GM23338 (cell line): ENCODE measurements at regions not wholly inside any gene's neighbourhood (a gene's known extent, or its start where the extent isn't known, plus 50 kb on each side); places are given as distances from the start of the nearest gene placed in this dataset.

Experiments
- CREB1 ChIP-seq: fragments of 250-450 bp; sonication (Bioruptor Pico); IDR thresholded peaks from 2 replicates; pipeline ENCODE4 v1.5.0; 2020; ENCODE audit warnings: low read depth, mild to moderate bottlenecking, moderate library complexity
- CTCF ChIP-seq, 2 experiments: fragments of 200-600 bp in 1 of 2; sonication (generic) in 1 of 2; conservative IDR thresholded peaks; 2 replicates each; pipeline versions ENCODE4 v1.5.1 to v1.6.1; 2016 to 2017; ENCODE audit warnings: antibody characterized with exemption in 2 of 2, low read depth in 2 of 2, mild to moderate bottlenecking in 2 of 2, moderate library complexity in 1 of 2
- EZH2 ChIP-seq: fragments of 200-600 bp; sonication (generic); IDR thresholded peaks from one replicate; pipeline ENCODE4 v1.8.0; 2017; ENCODE audit warnings: antibody characterized with exemption, mild to moderate bottlenecking, low read depth; ENCODE audit not compliant: unreplicated experiment
- EZH2phosphoT487 ChIP-seq: fragments of 200-600 bp; sonication (generic); IDR thresholded peaks from one replicate; pipeline ENCODE4 v1.8.1; 2018; ENCODE audit warnings: antibody characterized with exemption; ENCODE audit not compliant: unreplicated experiment
- JUNB ChIP-seq: IDR thresholded peaks from one replicate; pipeline ENCODE4 v1.6.1; 2016; ENCODE audit warnings: antibody characterized with exemption; ENCODE audit not compliant: unreplicated experiment
- POLR2AphosphoS5 ChIP-seq: IDR thresholded peaks from 2 replicates; pipeline ENCODE4 v1.6.1; 2016; ENCODE audit warnings: antibody characterized with exemption, low read depth
- TF ChIP-seq, protein P1 (sequence below): IDR thresholded peaks from 2 replicates; pipeline ENCODE4 v1.6.1; 2016; ENCODE audit warnings: antibody characterized with exemption

GRCh38 chr6:133183691-133184090, 57.5 kb upstream of the EYA4 start:
- TF ChIP-seq POLR2AphosphoS5, result no peak
- no peak for TF ChIP-seq EZH2
- TF ChIP-seq CTCF (conservative IDR thresholded peaks at IDR 0.05; ENCODE audit: low read depth in 2 of 2), result no peak
- TF ChIP-seq EZH2phosphoT487, result no peak
- TF ChIP-seq JUNB, result no peak
- TF ChIP-seq, protein P1, sequence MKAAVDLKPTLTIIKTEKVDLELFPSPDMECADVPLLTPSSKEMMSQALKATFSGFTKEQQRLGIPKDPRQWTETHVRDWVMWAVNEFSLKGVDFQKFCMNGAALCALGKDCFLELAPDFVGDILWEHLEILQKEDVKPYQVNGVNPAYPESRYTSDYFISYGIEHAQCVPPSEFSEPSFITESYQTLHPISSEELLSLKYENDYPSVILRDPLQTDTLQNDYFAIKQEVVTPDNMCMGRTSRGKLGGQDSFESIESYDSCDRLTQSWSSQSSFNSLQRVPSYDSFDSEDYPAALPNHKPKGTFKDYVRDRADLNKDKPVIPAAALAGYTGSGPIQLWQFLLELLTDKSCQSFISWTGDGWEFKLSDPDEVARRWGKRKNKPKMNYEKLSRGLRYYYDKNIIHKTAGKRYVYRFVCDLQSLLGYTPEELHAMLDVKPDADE, result no peak
- no peak for TF ChIP-seq CREB1
